GM12872 (cell line): ENCODE measurements at regions not wholly inside any gene's neighbourhood (a gene's known extent, or its start where the extent isn't known, plus 50 kb on each side); places are given as distances from the start of the nearest gene placed in this dataset.

Experiments used
- CTCF ChIP-seq: IDR thresholded peaks from 3 replicates; pipeline ENCODE4 v1.5.1; 2011; ENCODE audit warnings: low read depth, mild to moderate bottlenecking, low read length, moderate library complexity; ENCODE audit not compliant: insufficient read depth

- no peak for TF ChIP-seq CTCF
Observed at GRCh38 chr5:153350175-153350883, 140.1 kb upstream of the GRIA1 start.

DNA sequence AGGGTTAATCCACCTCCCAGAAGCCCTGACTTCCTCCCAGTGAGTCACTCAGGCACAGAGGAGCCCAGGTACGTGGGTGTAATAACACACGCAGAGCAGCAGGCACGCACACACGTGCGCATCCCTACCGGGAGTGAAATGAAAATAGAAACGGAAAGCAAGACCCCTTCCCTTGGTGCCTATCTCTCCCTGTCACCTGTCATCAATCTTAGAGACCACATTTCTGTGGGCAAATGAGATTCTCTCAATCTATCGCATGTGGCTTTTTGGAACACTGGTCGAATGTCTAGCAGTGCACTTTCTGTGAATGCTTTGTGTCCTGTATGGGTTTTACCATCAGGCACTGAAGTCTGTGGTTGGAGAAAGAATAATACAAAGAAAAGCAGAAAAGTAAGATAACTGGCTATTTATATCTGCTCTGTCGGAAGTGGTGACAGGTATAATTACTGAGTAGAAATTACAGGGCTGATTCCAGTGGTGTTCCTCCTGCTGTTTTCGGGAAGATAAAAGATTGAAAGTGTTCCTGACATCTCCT lies 137.7 kb upstream of the GRIA1 start:
- TF ChIP-seq CTCF: no peak

GRCh38 chr5:153357493-153358112 lies 132.9 kb upstream of the GRIA1 start:
- no peak for TF ChIP-seq CTCF

- no peak for TF ChIP-seq CTCF
Observed at GRCh38 chr5:153358315-153358976, 132.0 kb upstream of the GRIA1 start.

GRCh38 chr5:153360860-153361259 lies 129.6 kb upstream of the GRIA1 start:
- no peak for TF ChIP-seq CTCF

DNA sequence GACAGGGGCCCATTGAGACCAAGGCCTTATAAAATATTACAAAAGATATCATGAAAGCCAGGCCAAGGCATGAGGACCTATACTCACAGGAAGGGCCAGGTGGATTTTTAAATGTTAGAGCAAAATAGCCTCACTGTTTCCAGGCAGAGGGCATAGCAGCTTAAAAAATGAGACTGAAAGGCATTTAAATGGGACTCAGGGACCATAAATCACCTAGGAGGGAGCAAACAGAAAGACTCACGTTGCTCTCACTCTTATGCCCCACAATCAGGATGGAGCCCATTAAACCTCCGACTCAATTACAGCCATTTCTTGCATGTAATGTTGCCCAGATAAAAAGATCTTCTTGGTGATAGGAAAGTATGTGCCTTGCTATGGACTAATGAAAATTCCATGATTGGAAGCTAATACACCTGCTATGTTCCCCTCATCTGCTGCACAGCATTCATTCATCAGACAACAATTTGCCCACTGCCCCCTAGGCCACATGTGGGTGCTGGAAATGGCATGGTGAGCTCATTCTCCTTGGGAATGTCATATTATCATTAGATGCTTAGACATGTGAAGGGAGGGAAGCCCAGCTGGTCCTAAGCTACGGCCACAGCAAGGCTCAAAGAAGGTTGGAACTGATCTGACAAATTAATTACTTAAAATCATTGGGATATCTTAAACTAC lies 128.6 kb upstream of the GRIA1 start:
- TF ChIP-seq CTCF: no peak

- no peak for TF ChIP-seq CTCF
Observed at GRCh38 chr5:153365547-153365946, 124.9 kb upstream of the GRIA1 start.
